Inferior parietal cortex (tissue), 1 donor: ENCODE measurements at regions not wholly inside any gene's neighbourhood (a gene's known extent, or its start where the extent isn't known, plus 50 kb on each side); places are given as distances from the start of the nearest gene placed in this dataset.

Source experiments
- DNase-seq: peaks from one replicate; pipeline ENCODE4 v3.0.0-alpha.2; 2016; ENCODE audit errors: extremely low spot score

DNA sequence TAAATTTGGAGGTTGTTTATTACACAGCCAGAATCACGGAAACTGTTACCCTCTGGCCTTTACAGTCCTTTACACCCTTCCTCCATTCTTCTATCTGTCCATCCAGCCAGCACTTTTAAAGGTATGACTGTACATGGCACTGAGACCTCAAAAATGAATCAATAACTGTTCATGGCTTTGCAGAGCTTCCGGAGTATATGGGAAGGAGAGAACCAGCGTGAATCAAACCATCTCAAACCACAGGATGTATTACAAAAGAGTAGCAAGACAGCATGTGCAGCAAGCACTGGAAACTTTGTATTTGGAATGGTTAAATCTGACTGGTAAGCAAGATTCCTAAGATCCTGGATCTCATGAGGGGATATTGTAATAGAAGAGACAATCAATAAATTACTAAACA is 228.5 kb upstream of the CASK start:
- DNase-seq = no peak

- no peak for DNase-seq
These were observed 226.4 kb upstream of the CASK start for GRCh38 chrX:42149765-42150164.

DNA sequence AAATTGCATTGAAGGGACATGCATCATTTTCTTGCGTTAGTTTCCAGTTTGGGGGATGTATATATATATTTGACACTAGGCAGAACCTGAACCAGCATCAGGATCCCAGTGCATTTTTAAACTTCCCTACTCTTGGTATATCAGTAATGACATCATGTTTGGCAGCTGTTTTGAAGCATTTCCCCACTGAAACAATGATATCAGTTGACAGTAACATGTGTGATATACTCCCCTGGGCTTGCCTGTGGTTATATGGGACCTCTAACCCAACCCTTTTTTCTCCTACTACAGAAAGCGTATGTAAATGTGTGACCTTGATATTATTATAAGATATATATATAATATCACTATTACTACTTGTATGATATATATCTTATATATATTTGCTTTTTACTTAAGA is 225.9 kb upstream of the CASK start:
- no peak for DNase-seq

DNA sequence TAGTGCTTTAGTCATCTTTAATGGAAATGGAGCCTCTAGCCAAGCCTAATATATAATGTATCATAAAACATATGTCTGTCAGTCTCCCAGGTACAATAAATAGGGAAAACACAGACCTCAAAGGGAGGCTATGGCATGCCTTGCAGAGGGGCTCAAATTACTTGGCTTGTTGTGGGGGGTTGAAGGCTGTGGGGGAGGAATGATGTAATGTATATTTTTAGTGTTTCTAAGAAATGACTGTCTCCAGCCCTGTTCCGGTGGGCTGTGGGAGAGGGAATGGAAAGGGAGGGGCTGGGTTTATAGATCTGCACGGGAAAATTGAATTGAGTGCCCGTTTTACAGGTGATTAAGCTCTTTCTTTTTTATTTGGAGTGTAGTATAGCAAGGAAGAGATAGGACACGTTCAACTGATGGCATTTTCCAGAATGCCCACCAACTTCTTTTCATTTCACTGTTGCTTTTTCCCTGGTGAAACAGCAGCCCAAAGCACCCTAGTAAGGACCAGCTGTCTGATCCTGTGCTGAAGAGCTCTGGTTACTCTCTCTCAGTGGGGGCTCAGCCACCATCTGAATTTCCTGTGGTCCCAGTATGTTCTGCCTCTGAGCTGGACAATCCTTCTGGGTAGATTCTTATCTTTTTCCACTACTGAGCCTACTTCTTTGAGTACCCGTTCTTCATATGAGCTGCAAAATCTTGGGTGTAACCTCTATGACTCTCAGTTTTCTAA is 220.7 kb upstream of the CASK start:
- no peak for DNase-seq

GRCh38 chrX:42140320-42140719 is 217.0 kb upstream of the CASK start:
- no peak for DNase-seq

DNA sequence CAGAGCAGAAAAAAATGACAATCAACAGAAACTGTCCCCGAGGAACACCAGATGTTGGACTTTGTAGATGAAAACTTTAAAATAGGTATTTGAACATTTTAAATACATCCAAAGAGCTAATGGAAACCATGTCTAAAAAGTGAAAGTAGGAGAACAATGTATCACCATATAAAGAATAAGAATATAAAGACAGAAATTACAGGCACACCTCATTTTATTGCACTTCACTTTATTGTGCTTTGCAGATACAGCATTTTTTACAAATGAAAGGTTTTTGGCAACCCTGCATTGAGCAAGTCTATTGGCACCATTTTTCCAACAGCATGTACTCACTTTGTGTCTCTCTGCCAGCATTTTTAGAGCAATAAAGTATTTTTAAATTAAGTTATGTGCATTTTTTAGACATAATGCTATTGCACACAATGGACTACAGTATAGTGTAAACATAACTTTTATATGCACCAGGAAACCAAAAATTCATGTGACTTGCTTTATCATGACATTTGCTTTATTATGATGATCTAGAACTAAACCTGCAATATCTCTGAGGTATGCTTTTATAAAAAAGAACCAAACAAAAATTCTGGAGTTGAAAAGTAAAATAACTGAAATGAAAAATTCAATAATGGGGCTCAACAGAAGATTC is 212.4 kb upstream of the CASK start:
- no peak for DNase-seq

- no peak for DNase-seq
These were observed 208.5 kb upstream of the CASK start for GRCh38 chrX:42131856-42132255.

GRCh38 chrX:42129022-42129940 is 205.9 kb upstream of the CASK start:
- peak; percentile 1 for DNase-seq

DNA sequence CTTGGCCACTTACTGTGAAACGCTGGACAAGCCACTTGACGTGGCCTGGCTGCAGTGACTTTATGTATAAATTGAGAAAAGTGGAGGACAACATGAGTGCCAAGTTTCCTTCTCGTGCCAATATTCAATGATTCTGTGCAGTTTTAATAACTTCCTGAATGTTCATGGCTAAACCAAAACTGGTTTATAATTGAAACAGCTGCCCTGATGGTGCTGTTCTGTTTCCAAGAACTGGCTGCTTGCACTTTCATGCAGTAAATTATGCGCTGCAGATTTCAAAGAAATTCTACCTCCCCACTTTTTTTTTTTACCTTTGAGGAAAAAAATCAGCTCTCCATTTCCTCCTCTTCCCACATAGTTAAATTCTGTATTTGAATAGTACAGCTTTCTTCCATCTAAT is 205.2 kb upstream of the CASK start:
- DNase-seq = no peak

- no peak for DNase-seq
These were observed 204.7 kb upstream of the CASK start for GRCh38 chrX:42128020-42128419.

DNA sequence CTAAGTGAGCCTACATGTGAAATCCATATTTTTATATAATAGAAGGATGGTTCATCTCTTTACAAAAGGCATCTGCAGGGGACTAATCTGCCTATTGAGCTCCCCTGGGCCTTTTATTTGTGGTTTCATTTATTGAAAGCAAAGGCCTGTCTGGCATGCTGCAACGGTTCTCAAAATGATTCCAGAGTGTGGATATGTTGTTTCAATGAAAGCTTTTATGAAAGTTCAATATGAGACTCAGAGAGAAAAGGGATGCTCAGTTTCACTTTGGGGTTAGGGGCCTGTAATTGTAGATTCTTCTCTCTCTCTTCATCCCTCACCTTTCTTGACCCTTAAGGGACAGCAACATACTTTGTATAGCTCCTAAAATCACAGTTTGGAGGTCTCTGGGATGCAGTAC is 204.2 kb upstream of the CASK start:
- no peak for DNase-seq

DNA sequence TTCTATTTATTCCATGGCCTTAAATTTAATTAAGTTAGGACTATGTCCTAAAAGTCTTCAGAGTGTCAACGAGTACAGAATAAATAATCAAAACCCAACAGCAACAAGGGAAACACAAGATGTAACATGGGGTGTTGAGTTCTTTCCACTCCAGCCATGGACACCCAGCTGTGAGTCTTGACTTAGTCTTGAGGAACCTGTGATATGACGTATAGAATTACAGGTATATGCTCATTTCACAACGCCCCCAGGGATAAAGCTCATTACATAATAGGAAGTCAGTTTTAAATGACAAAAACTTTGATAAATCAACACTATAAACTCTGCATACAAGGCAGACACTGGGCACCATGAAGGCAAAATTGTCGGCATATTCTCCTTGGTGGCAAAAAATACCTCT is 200.0 kb upstream of the CASK start:
- DNase-seq = no peak

GRCh38 chrX:42119076-42119475 is 195.7 kb upstream of the CASK start:
- no peak for DNase-seq

DNA sequence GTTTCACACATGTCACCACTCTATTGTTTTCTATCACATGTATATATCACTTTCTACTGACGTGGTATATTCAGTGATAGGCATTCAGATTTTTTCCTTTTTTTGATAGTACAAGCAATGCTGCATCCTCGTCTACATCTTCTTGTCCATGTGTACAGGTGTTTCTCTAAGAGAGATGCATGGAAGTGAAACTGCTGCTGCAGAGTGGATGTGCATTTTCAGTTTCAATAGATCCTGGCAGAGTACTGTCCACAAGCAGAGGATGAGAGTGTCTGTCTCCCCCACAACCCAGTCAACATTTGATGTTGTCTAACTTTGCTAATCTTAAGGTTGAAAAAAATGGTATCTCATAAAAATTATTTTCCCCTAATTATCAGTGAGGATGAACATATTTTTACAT is 194.0 kb upstream of the CASK start:
- DNase-seq = no peak

GRCh38 chrX:42109428-42109827 is 186.1 kb upstream of the CASK start:
- DNase-seq = no peak

DNA sequence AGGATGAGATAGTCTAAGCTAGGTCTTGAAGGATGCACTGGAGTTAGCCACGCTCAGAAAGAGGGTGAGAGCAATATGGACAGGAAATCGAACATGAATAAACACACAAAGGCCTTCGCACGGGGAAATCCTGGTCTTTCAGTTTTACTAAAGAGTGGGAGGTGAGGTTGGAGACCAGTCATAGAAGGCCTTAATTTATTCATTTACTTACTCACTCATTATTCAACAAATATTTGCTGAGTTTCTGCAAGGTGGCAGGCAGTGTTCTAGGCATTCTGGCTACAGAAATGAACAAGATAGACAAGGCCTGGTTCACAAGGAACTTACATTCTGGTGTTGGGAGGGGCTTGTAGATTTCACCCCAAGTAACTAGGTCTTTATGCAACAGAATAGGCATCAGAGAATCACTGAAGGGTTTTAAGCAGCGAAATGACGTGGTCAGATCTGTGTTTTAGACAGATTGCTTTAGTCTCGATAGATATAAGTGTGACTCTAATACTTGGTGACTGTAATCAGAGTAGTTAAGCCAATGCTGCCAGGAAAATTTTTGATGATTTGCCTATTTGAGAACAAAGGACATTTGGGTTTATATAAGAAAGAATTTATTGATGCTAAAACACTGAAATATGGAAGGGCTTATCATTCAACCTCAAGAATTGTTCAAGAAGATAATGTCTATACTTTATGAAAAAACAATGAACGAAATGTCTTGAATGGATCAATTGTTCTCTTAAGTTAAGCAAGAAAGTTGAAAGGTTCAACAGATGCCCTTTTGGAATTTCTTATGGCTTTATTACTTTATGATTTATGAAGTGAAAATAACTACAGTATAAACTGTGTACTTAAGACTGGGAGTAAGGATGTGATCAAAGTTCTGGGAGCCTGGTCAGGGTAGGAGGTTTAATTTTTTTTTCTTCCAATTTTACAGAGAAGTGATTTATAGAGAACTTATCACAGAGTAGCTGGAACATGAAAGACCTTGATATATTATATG is 184.4 kb upstream of the CASK start:
- DNase-seq = no peak

DNA sequence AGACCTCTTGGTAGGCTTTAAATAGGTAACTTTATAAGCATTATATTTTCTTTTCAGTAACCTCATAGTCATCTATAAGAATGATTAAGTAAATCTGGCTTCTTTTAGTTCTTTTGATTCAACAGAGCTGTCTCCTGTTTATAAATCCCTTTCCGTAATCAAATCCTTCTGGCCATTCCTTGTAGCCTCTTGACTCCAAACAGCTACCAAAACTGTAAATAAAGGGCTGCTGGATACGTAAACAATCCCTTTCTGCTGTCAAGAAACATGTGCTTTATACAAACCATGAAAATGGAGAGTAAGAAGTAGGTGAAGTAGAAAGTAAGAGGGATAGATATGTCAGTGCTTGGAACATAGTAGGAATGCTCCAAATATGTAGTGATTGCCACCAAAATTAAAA is 183.2 kb upstream of the CASK start:
- no peak for DNase-seq

DNA sequence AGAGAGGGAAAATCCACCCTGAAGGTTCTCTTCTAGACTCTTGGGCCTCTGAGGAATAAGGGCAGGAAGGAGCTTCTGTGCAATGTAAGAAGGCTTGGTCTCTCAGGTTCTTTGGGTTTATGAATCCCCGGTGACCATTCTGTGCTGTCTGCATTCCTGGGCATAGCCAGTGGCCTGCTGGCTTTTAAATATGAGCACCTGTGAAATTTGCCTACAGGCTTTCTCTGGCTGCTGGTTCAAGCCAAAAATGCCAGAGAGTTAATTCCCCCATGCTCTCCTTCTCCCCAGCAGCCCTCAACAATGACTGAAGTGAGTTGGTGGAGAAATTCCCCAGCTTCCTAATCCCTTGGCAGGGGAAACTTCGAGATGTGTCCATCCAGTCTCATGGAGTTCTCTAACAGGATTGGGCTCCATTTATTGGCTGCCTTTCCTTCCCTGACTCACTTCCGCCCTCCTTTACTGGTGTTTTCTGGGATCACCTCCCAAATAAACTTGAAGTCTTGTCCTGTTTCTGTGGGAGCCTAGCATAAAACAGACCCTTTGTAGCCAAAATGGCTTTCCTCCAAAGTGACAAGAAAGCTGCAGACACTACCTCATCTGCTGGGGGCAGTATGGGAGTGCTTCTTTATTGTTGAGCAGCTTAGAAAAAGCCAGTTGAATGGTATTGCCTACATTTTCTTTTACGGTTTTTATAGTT is 179.4 kb upstream of the CASK start:
- DNase-seq = no peak

- no peak for DNase-seq
These were observed 175.5 kb upstream of the CASK start for GRCh38 chrX:42098900-42099299.

DNA sequence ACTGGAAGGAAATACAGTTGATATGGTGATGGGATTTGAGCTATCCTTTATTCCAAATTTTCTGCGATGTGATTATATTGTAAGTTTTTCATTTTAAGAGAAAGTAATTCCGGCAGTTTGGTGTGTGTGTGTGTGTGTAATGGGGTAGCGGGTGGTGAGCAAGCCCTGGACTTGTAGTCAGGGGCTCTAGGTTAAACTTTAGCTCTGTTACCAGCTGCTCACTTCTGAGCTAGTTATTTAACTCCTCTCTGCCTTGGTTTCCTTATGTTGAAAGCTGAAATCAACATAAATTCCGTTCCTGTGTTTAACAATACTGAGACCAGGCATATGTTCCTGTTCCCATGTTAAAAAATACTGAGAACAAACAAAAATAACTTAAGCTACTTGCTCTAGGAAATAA is 174.1 kb upstream of the CASK start:
- DNase-seq = no peak
